IMR-90 (cell line): ENCODE measurements at regions not wholly inside any gene's neighbourhood (a gene's known extent, or its start where the extent isn't known, plus 50 kb on each side); places are given as distances from the start of the nearest gene placed in this dataset.

Experiments
- CTCF ChIP-seq: conservative IDR thresholded peaks from 2 replicates; pipeline ENCODE4 v1.5.1; 2012; ENCODE audit warnings: mild to moderate bottlenecking, low read depth, low read length, improper control_type of control experiment
- MAFK ChIP-seq: IDR thresholded peaks from 2 replicates; pipeline ENCODE4 v1.6.1; 2012; ENCODE audit warnings: low read depth, low read length, improper control_type of control experiment
- POLR2A ChIP-seq: IDR thresholded peaks from 2 replicates; pipeline ENCODE4 v1.6.1; 2012; ENCODE audit warnings: mild to moderate bottlenecking, low read depth, low read length
- TF ChIP-seq, protein P1 (sequence below): fragments of 150-350 bp; IDR thresholded peaks from 2 replicates; pipeline ENCODE4 v1.6.1; 2016; ENCODE audit warnings: low read depth, mild to moderate bottlenecking, low read length, moderate library complexity, borderline replicate concordance

- TF ChIP-seq POLR2A = no peak
- no peak for TF ChIP-seq MAFK
- TF ChIP-seq CTCF = no peak
- TF ChIP-seq, protein P1, sequence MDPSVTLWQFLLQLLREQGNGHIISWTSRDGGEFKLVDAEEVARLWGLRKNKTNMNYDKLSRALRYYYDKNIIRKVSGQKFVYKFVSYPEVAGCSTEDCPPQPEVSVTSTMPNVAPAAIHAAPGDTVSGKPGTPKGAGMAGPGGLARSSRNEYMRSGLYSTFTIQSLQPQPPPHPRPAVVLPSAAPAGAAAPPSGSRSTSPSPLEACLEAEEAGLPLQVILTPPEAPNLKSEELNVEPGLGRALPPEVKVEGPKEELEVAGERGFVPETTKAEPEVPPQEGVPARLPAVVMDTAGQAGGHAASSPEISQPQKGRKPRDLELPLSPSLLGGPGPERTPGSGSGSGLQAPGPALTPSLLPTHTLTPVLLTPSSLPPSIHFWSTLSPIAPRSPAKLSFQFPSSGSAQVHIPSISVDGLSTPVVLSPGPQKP = no peak
These were observed 269.1 kb upstream of the SLIT2 start for GRCh38 chr4:19982556-19982955.
